GM12878 (cell line): ENCODE measurements at regions not wholly inside any gene's neighbourhood (a gene's known extent, or its start where the extent isn't known, plus 50 kb on each side); places are given as distances from the start of the nearest gene placed in this dataset.

Experiments
- EZH2 ChIP-seq: IDR thresholded peaks from 2 replicates; pipeline ENCODE4 v1.6.1; 2012; ENCODE audit warnings: low read depth, mild to moderate bottlenecking, control low read depth, inconsistent platforms, low read length, borderline replicate concordance; ENCODE audit not compliant: control insufficient read depth
- FOXM1 ChIP-seq: IDR thresholded peaks from 2 replicates; pipeline ENCODE4 v1.6.1; 2012; ENCODE audit warnings: low read depth, mild to moderate bottlenecking, inconsistent platforms, low read length, moderate library complexity
- POLR2A ChIP-seq: IDR thresholded peaks from 2 replicates; pipeline ENCODE4 v1.6.1; 2011; ENCODE audit warnings: low read depth, mild to moderate bottlenecking, low read length
- POLR2AphosphoS5 ChIP-seq: IDR thresholded peaks from 2 replicates; pipeline ENCODE4 v1.6.1; 2011; ENCODE audit warnings: mild to moderate bottlenecking, low read length, inconsistent platforms
- RAD21 ChIP-seq: IDR thresholded peaks from 2 replicates; pipeline ENCODE4 v1.6.1; 2011; ENCODE audit warnings: mild to moderate bottlenecking, low read depth, low read length, moderate library complexity; ENCODE audit not compliant: insufficient read depth
- RFX5 ChIP-seq: IDR thresholded peaks from 2 replicates; pipeline ENCODE4 v1.6.1; 2011; ENCODE audit warnings: low read depth, low read length, improper control_type of control experiment
- SMARCA5 ChIP-seq: fragments of 450-650 bp; IDR thresholded peaks from 2 replicates; pipeline ENCODE4 v1.6.1; 2017; ENCODE audit warnings: mild to moderate bottlenecking
- SRF ChIP-seq, 2 experiments: IDR thresholded peaks; 2 replicates each; pipeline ENCODE4 v1.6.1; 2011; ENCODE audit warnings: low read depth in 2 of 2, low read length in 2 of 2, mild to moderate bottlenecking in 1 of 2, moderate library complexity in 1 of 2
- YY1 ChIP-seq: IDR thresholded peaks from 2 replicates; pipeline ENCODE4 v1.6.1; 2011; ENCODE audit warnings: low read depth, mild to moderate bottlenecking, low read length
- TF ChIP-seq, protein P1 (sequence below), 3 experiments: IDR thresholded peaks in 2 of 3; conservative IDR thresholded peaks in 1 of 3; 2 replicates each; pipeline ENCODE4 v1.5.1; 2011; ENCODE audit warnings: low read depth in 3 of 3, low read length in 3 of 3, mild to moderate bottlenecking in 3 of 3, control low read depth in 2 of 3, moderate library complexity in 2 of 3, inconsistent platforms in 1 of 3, mixed read lengths in 1 of 3; ENCODE audit not compliant: control insufficient read depth in 2 of 3, insufficient read depth in 1 of 3; ENCODE audit errors: extremely low read depth in 1 of 3
- TF ChIP-seq, protein P2 (sequence below): fragments of 450-650 bp; IDR thresholded peaks from 2 replicates; pipeline ENCODE4 v1.6.1; 2017; ENCODE audit warnings: mild to moderate bottlenecking

DNA sequence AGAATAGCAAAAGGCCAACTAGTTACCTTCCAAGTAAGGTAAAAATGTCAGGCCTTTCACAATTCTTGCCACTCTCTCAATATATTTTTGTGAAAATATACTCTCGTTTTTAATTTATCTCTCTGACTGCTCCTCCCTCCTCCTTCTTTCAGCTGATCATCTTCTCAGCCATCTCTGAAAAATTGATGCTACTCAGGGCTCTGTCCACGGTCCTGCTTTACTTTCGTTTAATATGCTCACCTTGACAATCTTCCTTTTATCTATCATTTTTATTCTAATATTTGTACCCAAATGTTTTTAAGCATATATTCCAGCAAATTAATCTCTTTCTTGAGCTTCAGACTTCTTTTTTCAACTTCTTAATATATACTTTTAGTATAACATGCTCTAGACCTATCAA is 1362.1 kb downstream of the ROBO1 start:
- no peak for TF ChIP-seq POLR2AphosphoS5
- no peak for TF ChIP-seq RFX5
- TF ChIP-seq, protein P1, sequence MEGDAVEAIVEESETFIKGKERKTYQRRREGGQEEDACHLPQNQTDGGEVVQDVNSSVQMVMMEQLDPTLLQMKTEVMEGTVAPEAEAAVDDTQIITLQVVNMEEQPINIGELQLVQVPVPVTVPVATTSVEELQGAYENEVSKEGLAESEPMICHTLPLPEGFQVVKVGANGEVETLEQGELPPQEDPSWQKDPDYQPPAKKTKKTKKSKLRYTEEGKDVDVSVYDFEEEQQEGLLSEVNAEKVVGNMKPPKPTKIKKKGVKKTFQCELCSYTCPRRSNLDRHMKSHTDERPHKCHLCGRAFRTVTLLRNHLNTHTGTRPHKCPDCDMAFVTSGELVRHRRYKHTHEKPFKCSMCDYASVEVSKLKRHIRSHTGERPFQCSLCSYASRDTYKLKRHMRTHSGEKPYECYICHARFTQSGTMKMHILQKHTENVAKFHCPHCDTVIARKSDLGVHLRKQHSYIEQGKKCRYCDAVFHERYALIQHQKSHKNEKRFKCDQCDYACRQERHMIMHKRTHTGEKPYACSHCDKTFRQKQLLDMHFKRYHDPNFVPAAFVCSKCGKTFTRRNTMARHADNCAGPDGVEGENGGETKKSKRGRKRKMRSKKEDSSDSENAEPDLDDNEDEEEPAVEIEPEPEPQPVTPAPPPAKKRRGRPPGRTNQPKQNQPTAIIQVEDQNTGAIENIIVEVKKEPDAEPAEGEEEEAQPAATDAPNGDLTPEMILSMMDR (IDR thresholded peaks at IDR 0.05 in 2 of 3, conservative IDR thresholded peaks at IDR 0.05 in 1 of 3; ENCODE audit: control insufficient read depth in 2 of 3, extremely low read depth in 1 of 3, insufficient read depth in 1 of 3, low read depth in 3 of 3, low read length in 3 of 3), result no peak
- TF ChIP-seq EZH2, result no peak
- no peak for TF ChIP-seq RAD21
- no peak for TF ChIP-seq POLR2A
- no peak for TF ChIP-seq SRF (IDR thresholded peaks at IDR 0.05; ENCODE audit: low read depth in 2 of 2, low read length in 2 of 2)
- TF ChIP-seq FOXM1, result no peak
- no peak for TF ChIP-seq YY1
- TF ChIP-seq, protein P2, sequence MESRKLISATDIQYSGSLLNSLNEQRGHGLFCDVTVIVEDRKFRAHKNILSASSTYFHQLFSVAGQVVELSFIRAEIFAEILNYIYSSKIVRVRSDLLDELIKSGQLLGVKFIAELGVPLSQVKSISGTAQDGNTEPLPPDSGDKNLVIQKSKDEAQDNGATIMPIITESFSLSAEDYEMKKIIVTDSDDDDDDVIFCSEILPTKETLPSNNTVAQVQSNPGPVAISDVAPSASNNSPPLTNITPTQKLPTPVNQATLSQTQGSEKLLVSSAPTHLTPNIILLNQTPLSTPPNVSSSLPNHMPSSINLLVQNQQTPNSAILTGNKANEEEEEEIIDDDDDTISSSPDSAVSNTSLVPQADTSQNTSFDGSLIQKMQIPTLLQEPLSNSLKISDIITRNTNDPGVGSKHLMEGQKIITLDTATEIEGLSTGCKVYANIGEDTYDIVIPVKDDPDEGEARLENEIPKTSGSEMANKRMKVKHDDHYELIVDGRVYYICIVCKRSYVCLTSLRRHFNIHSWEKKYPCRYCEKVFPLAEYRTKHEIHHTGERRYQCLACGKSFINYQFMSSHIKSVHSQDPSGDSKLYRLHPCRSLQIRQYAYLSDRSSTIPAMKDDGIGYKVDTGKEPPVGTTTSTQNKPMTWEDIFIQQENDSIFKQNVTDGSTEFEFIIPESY, result no peak
- TF ChIP-seq SMARCA5, result no peak
